Stimulated activated CD8-positive, alpha-beta memory T cell treated with anti-CD3 and anti-CD28 coated beads, Interleukin-4, amount 100 ng/mL, for 24 hours (primary cell): ENCODE measurements at regions not wholly inside any gene's neighbourhood (a gene's known extent, or its start where the extent isn't known, plus 50 kb on each side); places are given as distances from the start of the nearest gene placed in this dataset.
"Not testable (repeated sequence)": the region's sequence is repeated elsewhere in the genome, so short reads cannot be mapped to it uniquely, and the experiment has no call there.

Experiments
- DNase-seq: peaks from one replicate; pipeline ENCODE4 v3.0.0-alpha.2; 2020; ENCODE audit warnings: low read depth

- DNase-seq = no peak
Observed at GRCh38 chr2:199216253-199216652, 241.5 kb downstream of the SATB2 start.

- DNase-seq = no peak
Observed at GRCh38 chr2:199207011-199207410, 250.7 kb downstream of the SATB2 start.

- DNase-seq = no peak
Observed at GRCh38 chr2:199206536-199206935, 251.2 kb downstream of the SATB2 start.

GRCh38 chr2:199202964-199203363, 254.8 kb downstream of the SATB2 start:
- DNase-seq = no peak

- DNase-seq = no peak
Observed at GRCh38 chr2:199201539-199201938, 256.2 kb downstream of the SATB2 start.

GRCh38 chr2:199199797-199200196, 257.9 kb downstream of the SATB2 start:
- DNase-seq = no peak

- DNase-seq = no peak
Observed at GRCh38 chr2:199197448-199197847, 260.3 kb downstream of the SATB2 start.

GRCh38 chr2:199196686-199197085, 261.1 kb downstream of the SATB2 start:
- no peak for DNase-seq

- no peak for DNase-seq
Observed at GRCh38 chr2:199195927-199196502, 261.7 kb downstream of the SATB2 start.

- DNase-seq = no peak
Observed at GRCh38 chr2:199191461-199191860, 266.3 kb downstream of the SATB2 start.

GRCh38 chr2:199189229-199189628, 268.5 kb downstream of the SATB2 start:
- no peak for DNase-seq

GRCh38 chr2:199186301-199186751, 271.4 kb downstream of the SATB2 start:
- no peak for DNase-seq

GRCh38 chr2:199185174-199185573, 272.6 kb downstream of the SATB2 start:
- not testable (repeated sequence) for DNase-seq

GRCh38 chr2:199163613-199164458, 293.9 kb downstream of the SATB2 start:
- DNase-seq = no peak

- no peak for DNase-seq
Observed at GRCh38 chr2:199160677-199161465, 296.9 kb downstream of the SATB2 start.

GRCh38 chr2:199160081-199160480, 297.7 kb downstream of the SATB2 start:
- DNase-seq = no peak

GRCh38 chr2:199148076-199148845, 309.5 kb downstream of the SATB2 start:
- DNase-seq = no peak

- no peak for DNase-seq
Observed at GRCh38 chr2:199147216-199147615, 310.5 kb downstream of the SATB2 start.

- no peak for DNase-seq
Observed at GRCh38 chr2:199144546-199144945, 313.2 kb downstream of the SATB2 start.

GRCh38 chr2:199144036-199144435, 313.7 kb downstream of the SATB2 start:
- DNase-seq = no peak

GRCh38 chr2:199136681-199137080, 321.1 kb downstream of the SATB2 start:
- no peak for DNase-seq

GRCh38 chr2:199136242-199136641, 321.5 kb downstream of the SATB2 start:
- DNase-seq = no peak
